Activated CD4-positive, alpha-beta T cell treated with anti-CD3 and anti-CD28 coated beads, Interleukin-10, Interleukin-2, amounts not matched to agents 100 ng/mL and 50 ng/mL, durations not matched to agents 16 hours and 8 hours (primary cell): ENCODE measurements at regions not wholly inside any gene's neighbourhood (a gene's known extent, or its start where the extent isn't known, plus 50 kb on each side); places are given as distances from the start of the nearest gene placed in this dataset.

Source experiments
- DNase-seq: peaks from one replicate; pipeline ENCODE4 v3.0.0-alpha.2; 2020

- no peak for DNase-seq
These were observed 1110.4 kb downstream of the XPNPEP1 start for GRCh38 chr10:108812906-108813305.

GRCh38 chr10:108812296-108812695 is 1111.0 kb downstream of the XPNPEP1 start:
- no peak for DNase-seq

GRCh38 chr10:108808228-108808627 is 1115.1 kb downstream of the XPNPEP1 start:
- no peak for DNase-seq

GRCh38 chr10:108801775-108802517 is 1121.4 kb downstream of the XPNPEP1 start:
- DNase-seq = no peak

- no peak for DNase-seq
These were observed 1122.1 kb downstream of the XPNPEP1 start for GRCh38 chr10:108801220-108801619.

GRCh38 chr10:108797573-108797972 is 1125.7 kb downstream of the XPNPEP1 start:
- no peak for DNase-seq

- DNase-seq = peak; percentile 22
These were observed 1131.4 kb downstream of the XPNPEP1 start for GRCh38 chr10:108791794-108792474.

- DNase-seq = no peak
These were observed 1132.3 kb downstream of the XPNPEP1 start for GRCh38 chr10:108791030-108791429.

GRCh38 chr10:108789919-108790318 is 1133.4 kb downstream of the XPNPEP1 start:
- DNase-seq = peak; percentile 76

- no peak for DNase-seq
These were observed 1134.0 kb downstream of the XPNPEP1 start for GRCh38 chr10:108789336-108789735.

GRCh38 chr10:108788891-108789290 is 1134.4 kb downstream of the XPNPEP1 start:
- DNase-seq = no peak

GRCh38 chr10:108787932-108788331 is 1135.4 kb downstream of the XPNPEP1 start:
- peak; percentile 19 for DNase-seq

GRCh38 chr10:108785011-108785410 is 1138.3 kb downstream of the XPNPEP1 start:
- DNase-seq = no peak

GRCh38 chr10:108784534-108784933 is 1138.8 kb downstream of the XPNPEP1 start:
- DNase-seq = no peak

GRCh38 chr10:108783897-108784296 is 1139.4 kb downstream of the XPNPEP1 start:
- peak; percentile 68 for DNase-seq

GRCh38 chr10:108782411-108782810 is 1140.9 kb downstream of the XPNPEP1 start:
- DNase-seq = no peak

- DNase-seq = no peak
These were observed 1143.8 kb downstream of the XPNPEP1 start for GRCh38 chr10:108779501-108779900.

GRCh38 chr10:108775911-108776475 is 1147.3 kb downstream of the XPNPEP1 start:
- DNase-seq = no peak

GRCh38 chr10:108771106-108771505 is 1152.2 kb downstream of the XPNPEP1 start:
- DNase-seq = no peak

GRCh38 chr10:108765794-108766193 is 1157.5 kb downstream of the XPNPEP1 start:
- no peak for DNase-seq

GRCh38 chr10:108757946-108758345 is 1165.4 kb downstream of the XPNPEP1 start:
- no peak for DNase-seq

- no peak for DNase-seq
These were observed 1167.7 kb downstream of the XPNPEP1 start for GRCh38 chr10:108755646-108756045.

- no peak for DNase-seq
These were observed 1170.0 kb downstream of the XPNPEP1 start for GRCh38 chr10:108753326-108753725.

- no peak for DNase-seq
These were observed 1174.3 kb downstream of the XPNPEP1 start for GRCh38 chr10:108749042-108749441.
